K562 (cell line): ENCODE measurements at regions not wholly inside any gene's neighbourhood (a gene's known extent, or its start where the extent isn't known, plus 50 kb on each side); places are given as distances from the start of the nearest gene placed in this dataset.

Source experiments
- ATAC-seq: fragments of 200-7000 bp; cut with Tn5 transposase; 3 replicates; pipeline ENCODE4 v1.9.1; 2020; ENCODE audit warnings: moderate library complexity
- BruUV-seq: library from RNA; stranded (reverse); fragments of 400-500 nt; replicated peaks from 2 replicates; lab custom pipeline; 2021; lab: Mats Ljungman, UMichigan
- CTCF ChIA-PET: fragments of 300-600 bp; formaldehyde crosslinking; extraction: SDS; loops from one replicate; lab custom pipeline; 2021; ENCODE audit warnings: low intra/inter-chr PET ratio; lab: Yijun Ruan, JAX
- POLR2A ChIA-PET: fragments of 300-600, 350-650 bp; sonication (Branson Sonifier 250); formaldehyde crosslinking; extraction: SDS; loops from one replicate; lab custom pipeline; 2021; ENCODE audit warnings: antibody characterized with exemption, inconsistent platforms; lab: Yijun Ruan, JAX
- DNase-seq, 4 experiments: peaks; one replicate each; pipeline versions ENCODE4 v3.0.0 to v3.0.0-alpha.2; 2011 to 2018; ENCODE audit warnings: low spot score in 3 of 4, mixed read lengths in 3 of 4; ENCODE audit errors: extremely low read depth in 1 of 4
- FAIRE-seq: peaks from 2 replicates; lab custom pipeline; 2011; peaks lifted over from hg19 to GRCh38; lab: Jason Lieb, UNC
- H2AFZ ChIP-seq: 2 replicates; pipeline ENCODE4 v1.6.0; 2011; ENCODE audit warnings: low read depth, low read length, control low read depth, inconsistent platforms
- H3K27ac ChIP-seq: fragments of 200-600 bp; 3 replicates; pipeline ENCODE4 v1.8.0; 2011; ENCODE audit warnings: low read depth, mild to moderate bottlenecking, control low read depth, inconsistent platforms, low read length, moderate library complexity, mixed read lengths; ENCODE audit errors: extremely low read depth
- H3K27me3 ChIP-seq, 2 experiments: fragments of 300-600 bp in 1 of 2; 2 replicates in 1 of 2; 3 replicates in 1 of 2; pipeline versions ENCODE4 v1.6.0 to v1.8.0; 2011; ENCODE audit warnings: inconsistent platforms in 2 of 2, low read length in 2 of 2, mild to moderate bottlenecking in 1 of 2, mixed read lengths in 1 of 2, moderate library complexity in 1 of 2; ENCODE audit not compliant: control insufficient read depth in 2 of 2, insufficient read depth in 2 of 2
- H3K36me3 ChIP-seq: fragments of 300-600 bp; 3 replicates; pipeline ENCODE4 v1.8.0; 2011; ENCODE audit warnings: mild to moderate bottlenecking, low read length, inconsistent platforms; ENCODE audit not compliant: control insufficient read depth, insufficient read depth
- H3K4me1 ChIP-seq, 2 experiments: fragments of 200-600 bp in 1 of 2; replicated peaks in 1 of 2; 2 replicates in 1 of 2; 3 replicates in 1 of 2; pipeline versions ENCODE4 v1.5.1 to v1.8.0; 2011; ENCODE audit warnings: inconsistent platforms in 2 of 2, low read length in 2 of 2, mild to moderate bottlenecking in 1 of 2, mixed read lengths in 1 of 2, moderate library complexity in 1 of 2; ENCODE audit not compliant: control insufficient read depth in 2 of 2, insufficient read depth in 2 of 2
- H3K4me2 ChIP-seq: 2 replicates; pipeline ENCODE4 v1.6.1; 2011; ENCODE audit warnings: low read length, control low read depth, inconsistent platforms, mixed read lengths; ENCODE audit not compliant: insufficient read depth
- H3K4me3 ChIP-seq: fragments of 200-600 bp; sonication (generic), shearing (Covaris generic); 2 replicates; pipeline ENCODE4 v1.5.1; 2016; ENCODE audit warnings: control low read depth, inconsistent platforms
- H3K79me2 ChIP-seq: fragments of 200-600 bp; 3 replicates; pipeline ENCODE4 v1.8.0; 2011; ENCODE audit warnings: low read length, inconsistent platforms; ENCODE audit not compliant: control insufficient read depth, insufficient read depth
- H3K9ac ChIP-seq, 2 experiments: 2 replicates each; pipeline versions ENCODE4 v1.6.0 to v1.6.1; 2011; ENCODE audit warnings: low read depth in 2 of 2, low read length in 2 of 2, control low read depth in 1 of 2, inconsistent platforms in 1 of 2, mild to moderate bottlenecking in 1 of 2, mixed read lengths in 1 of 2; ENCODE audit not compliant: insufficient read depth in 1 of 2
- H3K9me1 ChIP-seq: one replicate; pipeline ENCODE4 v1.6.0; 2011; ENCODE audit warnings: inconsistent platforms, mild to moderate bottlenecking, low read length, moderate library complexity; ENCODE audit not compliant: control insufficient read depth, insufficient read depth
- H3K9me3 ChIP-seq: replicated peaks from 2 replicates; pipeline ENCODE4 v1.5.1; 2011; ENCODE audit warnings: low read depth, low read length, inconsistent platforms; ENCODE audit not compliant: control insufficient read depth, insufficient read depth
- H4K20me1 ChIP-seq: replicated peaks from 2 replicates; pipeline ENCODE4 v1.6.1; 2011; ENCODE audit warnings: low read length, inconsistent platforms, mixed read lengths; ENCODE audit not compliant: control insufficient read depth, insufficient read depth
- ATF2 ChIP-seq: sonication (generic); formaldehyde crosslinking; IDR thresholded peaks from 2 replicates; pipeline ENCODE4 v1.8.1; 2022; ENCODE audit warnings: missing genetic modification reagents
- ELK3 ChIP-seq: fragments of 450-650 bp; formaldehyde crosslinking; IDR thresholded peaks from 2 replicates; pipeline ENCODE4 v1.4.0; 2020; ENCODE audit warnings: mild to moderate bottlenecking
- GTF3C2 ChIP-seq: IDR thresholded peaks from 3 replicates; pipeline ENCODE4 v1.6.1; 2011; ENCODE audit warnings: borderline replicate concordance, mild to moderate bottlenecking, moderate library complexity; ENCODE audit not compliant: insufficient read length; ENCODE audit errors: extremely low read depth
- IRF2 ChIP-seq: sonication (generic); formaldehyde crosslinking; IDR thresholded peaks from 2 replicates; pipeline ENCODE4 v1.8.1; 2022; ENCODE audit warnings: mild to moderate bottlenecking, missing genetic modification reagents
- JUND ChIP-seq, 2 experiments: IDR thresholded peaks; 2 replicates in 1 of 2; 3 replicates in 1 of 2; pipeline ENCODE4 v1.6.1; 2011; ENCODE audit warnings: borderline replicate concordance in 2 of 2, low read depth in 2 of 2, low read length in 2 of 2, improper control_type of control experiment in 1 of 2, missing biosample characterization in 1 of 2, missing genetic modification characterization in 1 of 2, missing genetic modification reagents in 1 of 2
- NR0B1 ChIP-seq: fragments of 450-650 bp; IDR thresholded peaks from one replicate; pipeline ENCODE4 v1.6.1; 2018; ENCODE audit warnings: mild to moderate bottlenecking, moderate library complexity; ENCODE audit not compliant: partially characterized antibody
- SNAPC5 ChIP-seq: fragments of 250-450 bp; sonication (Bioruptor Pico); IDR thresholded peaks from 2 replicates; pipeline ENCODE4 v1.8.0; 2021; ENCODE audit warnings: moderate library complexity, mild to moderate bottlenecking, inconsistent platforms
- STAT6 ChIP-seq: sonication (generic); formaldehyde crosslinking; IDR thresholded peaks from 2 replicates; pipeline ENCODE4 v1.8.1; 2023; ENCODE audit warnings: mild to moderate bottlenecking, missing genetic modification reagents
- TCFL5 ChIP-seq: fragments of 250-450 bp; sonication (Bioruptor Pico); conservative IDR thresholded peaks from 2 replicates; pipeline ENCODE4 v1.6.1; 2021; ENCODE audit warnings: mild to moderate bottlenecking, moderate library complexity, matching md5 sums
- ZNF766 ChIP-seq: fragments of 200-800 bp; sonication (Bioruptor generic); conservative IDR thresholded peaks from 2 replicates; pipeline ENCODE4 v1.6.1; 2016; ENCODE audit warnings: missing genetic modification characterization, missing compliant biosample characterization
- WGBS: fragments of 100-300 bp; shearing (Covaris generic); methylation state at CpG from one replicate; pipeline ENCODE4 v1.1.6; 2016; ENCODE audit warnings: low coverage, mixed read lengths; ENCODE audit not compliant: insufficient coverage; ENCODE audit errors: missing lambda C conversion rate; 5-methylcytosine and 5-hydroxymethylcytosine counted together
- in situ Hi-C: fragments of 300-500 bp; cut with MboI; formaldehyde crosslinking; loops from 4 replicates; pipeline ENCODE4 v1.15.0; 2018; ENCODE audit warnings: inconsistent platforms, mixed read lengths
- intact Hi-C: fragments of 100-400 bp; cut with micrococcal nuclease; formaldehyde crosslinking; loops from 2 replicates; pipeline ENCODE4 v1.14.2; 2022

GRCh38 chr14:98858561-98858960 lies 413.4 kb downstream of the BCL11B start (continued):
- TF ChIP-seq NR0B1 (no peak), JUND (IDR thresholded peaks at IDR 0.05; ENCODE audit: borderline replicate concordance, low read depth, low read length) (no peak), JUND (tag; IDR thresholded peaks at IDR 0.05; ENCODE audit: borderline replicate concordance, low read depth, low read length) (no peak)
- TF ChIP-seq, all 486 proteins: peak for 0

GRCh38 chr14:98859301-98859700 lies 412.7 kb downstream of the BCL11B start:
- no peaks in the 10 kb centered on the region for H3K9me3 ChIP-seq
- no peaks in the 10 kb centered on the region for H3K27me3 ChIP-seq
- H2AFZ ChIP-seq = no peak overlapping the region
- H3K4me2 ChIP-seq = no peak overlapping the region
- no peak overlapping the region for H3K27ac ChIP-seq
- H3K4me3 ChIP-seq = no peak overlapping the region
- no peaks in the 10 kb centered on the region for H3K36me3 ChIP-seq
- 0% methylated on average over 2 of the region's 2 CpGs for WGBS
- FAIRE-seq (no peak), DNase-seq (no peak), ATAC-seq (no peak)
- H3K9ac ChIP-seq = no peak overlapping the region
- no peaks in the 10 kb centered on the region for H3K79me2 ChIP-seq
- CTCF ChIA-PET = no interaction called here
- POLR2A ChIA-PET = interaction anchor here (1.5 kb wide), 1 partner anchor 12 kb away, joined by 4 read pairs; no protein-coding TSS in a partner anchor
- intact Hi-C loops (no loop called here), in situ Hi-C loops (no loop called here)
- H4K20me1 ChIP-seq = no peaks in the 10 kb centered on the region
- BruUV-seq = no TSS peak
- no peaks in the 10 kb centered on the region for H3K9me1 ChIP-seq
- no peaks in the 10 kb centered on the region for H3K4me1 ChIP-seq
- TF ChIP-seq TCFL5 (CRISPR knock-in tag) (no peak), ATF2 (CRISPR knock-in tag) (no peak), STAT6 (no peak), ZNF766 (CRISPR knock-in tag) (no peak), SNAPC5 (CRISPR knock-in tag) (no peak), GTF3C2 (no peak), IRF2 (CRISPR knock-in tag) (no peak), ELK3 (no peak)
